ENCODE measurements at regions not wholly inside any gene's neighbourhood (a gene's known extent, or its start where the extent isn't known, plus 50 kb on each side); places are given as distances from the start of the nearest gene placed in this dataset.
"Not testable (repeated sequence)": the region's sequence is repeated elsewhere in the genome, so short reads cannot be mapped to it uniquely, and the experiment has no call there.

DNA sequence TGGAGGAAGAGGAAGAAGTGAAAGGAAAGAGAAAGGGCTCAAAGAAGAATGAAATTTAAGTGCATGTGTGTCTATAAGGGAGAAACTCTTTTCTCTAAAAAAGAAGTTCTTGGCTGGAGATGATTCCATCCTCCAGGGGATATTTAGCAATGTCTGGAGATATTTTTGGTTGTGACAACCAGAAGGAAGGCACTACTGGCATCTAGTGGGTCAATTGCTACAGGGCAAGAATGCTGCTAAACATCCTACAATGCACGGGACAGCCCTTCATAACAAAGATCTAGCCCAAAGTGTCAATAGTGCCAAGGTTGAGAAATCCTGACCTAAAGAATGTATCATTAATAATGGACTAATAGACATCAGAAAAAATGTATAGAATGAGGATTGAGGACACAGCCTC is 57.4 kb upstream of the ST3GAL6 start:
- no peak for DNase-seq

DNA sequence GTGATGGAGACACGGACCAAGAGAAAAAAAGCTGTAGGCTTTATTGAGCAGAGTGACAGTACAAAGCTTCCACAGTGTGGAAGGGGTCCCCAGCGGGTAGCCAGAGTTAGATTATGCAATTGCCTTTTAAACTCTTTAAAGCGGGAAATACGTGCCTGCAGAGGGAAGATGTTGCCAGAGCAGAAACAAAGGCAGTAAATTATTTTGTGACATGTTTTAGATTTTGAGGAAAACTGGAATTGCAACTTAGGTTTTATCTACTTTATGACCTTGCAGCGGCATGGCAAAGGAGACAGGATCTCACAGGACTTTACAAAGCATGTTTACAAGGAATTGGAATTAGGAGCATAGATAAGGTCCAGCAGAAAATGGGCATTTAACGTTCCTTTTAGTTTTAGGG is 54.5 kb upstream of the ST3GAL6 start:
- not testable (repeated sequence) for DNase-seq

DNA sequence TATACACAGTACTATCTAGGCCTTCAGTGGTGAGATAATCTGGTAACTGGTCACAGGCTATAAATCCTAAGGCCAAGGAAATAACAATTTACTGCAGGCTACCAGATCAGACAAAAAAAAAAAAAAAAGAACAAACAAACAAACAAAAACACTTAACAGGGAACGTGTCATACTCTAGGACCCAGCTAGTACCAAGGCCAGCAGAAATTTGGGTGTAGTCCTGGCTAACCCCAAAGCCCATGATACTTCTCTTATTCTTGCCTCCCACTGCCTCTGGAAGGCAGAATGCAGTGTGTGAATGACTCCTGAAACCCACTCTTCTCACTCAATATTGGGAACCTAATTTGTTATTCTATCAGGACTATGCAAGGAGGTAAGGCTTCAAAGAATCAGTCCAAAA is 53.7 kb upstream of the ST3GAL6 start:
- no peak for DNase-seq

DNA sequence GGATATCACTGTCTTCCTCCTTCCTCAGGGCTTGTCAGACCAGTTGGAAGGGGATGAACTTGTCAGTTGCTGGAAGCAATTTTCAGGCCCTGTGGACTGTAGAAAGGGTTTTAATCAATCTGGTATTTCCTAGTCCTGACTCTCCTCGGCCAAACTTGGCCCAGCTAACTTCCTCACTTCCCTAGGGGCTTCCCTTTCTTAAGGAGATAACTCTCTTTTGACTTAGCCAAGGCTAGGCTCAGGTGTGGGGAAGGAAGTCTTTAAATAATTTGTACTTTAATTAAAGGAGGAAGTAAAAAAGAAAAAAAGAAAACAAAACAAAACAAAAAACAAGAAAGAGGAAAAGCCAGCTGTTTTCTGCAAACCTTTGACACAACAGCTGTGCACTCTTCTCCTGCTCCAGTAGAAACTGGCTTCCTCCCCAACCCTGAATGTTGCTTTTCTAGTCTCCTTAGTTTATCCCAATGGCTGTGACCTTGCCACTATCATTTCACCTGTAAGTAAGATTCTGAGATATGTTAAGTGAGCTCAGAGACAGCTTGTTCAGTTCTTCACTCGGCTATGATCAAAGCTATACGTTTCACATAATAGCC is 53.0 kb upstream of the ST3GAL6 start:
- DNase-seq, result no peak

DNA sequence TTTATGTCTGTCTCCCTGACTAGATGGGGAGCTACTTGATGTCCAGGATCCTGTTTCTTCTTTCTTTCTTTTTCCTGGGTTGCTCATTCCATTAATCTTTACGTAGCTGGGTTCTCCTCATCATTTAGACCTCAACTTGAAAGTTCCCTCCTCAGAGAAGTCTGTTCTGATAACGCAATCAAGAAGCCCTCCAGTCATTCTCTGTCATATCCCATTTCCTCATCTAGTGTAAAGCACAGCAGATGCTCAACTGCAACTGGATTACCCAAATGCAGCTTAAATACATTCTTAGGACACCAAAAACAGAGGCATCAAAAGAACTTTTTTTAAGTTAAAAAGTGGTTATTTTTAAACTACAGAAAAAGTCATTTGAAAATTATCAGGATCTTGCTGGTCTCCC is 51.7 kb upstream of the ST3GAL6 start:
- no peak for DNase-seq

DNA sequence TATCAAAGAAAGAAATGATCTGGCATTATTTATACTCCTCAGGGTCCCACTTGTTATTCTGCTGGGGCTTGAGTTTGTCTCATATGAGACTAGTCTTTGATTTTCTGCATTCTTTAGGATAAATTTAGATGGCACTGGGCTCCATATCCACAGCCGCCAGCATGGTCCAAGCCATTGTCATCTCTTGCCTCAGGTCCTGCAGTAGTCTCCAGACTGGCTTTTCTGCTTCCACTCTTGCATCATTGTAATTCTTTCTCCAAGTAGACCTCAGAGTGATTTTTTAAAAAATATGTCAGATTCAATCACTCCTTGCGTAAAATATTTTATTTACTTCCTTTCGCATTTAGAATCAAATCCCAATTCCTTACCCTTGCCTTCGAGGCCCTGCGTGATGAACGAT is 50.4 kb upstream of the ST3GAL6 start:
- no peak for DNase-seq

DNA sequence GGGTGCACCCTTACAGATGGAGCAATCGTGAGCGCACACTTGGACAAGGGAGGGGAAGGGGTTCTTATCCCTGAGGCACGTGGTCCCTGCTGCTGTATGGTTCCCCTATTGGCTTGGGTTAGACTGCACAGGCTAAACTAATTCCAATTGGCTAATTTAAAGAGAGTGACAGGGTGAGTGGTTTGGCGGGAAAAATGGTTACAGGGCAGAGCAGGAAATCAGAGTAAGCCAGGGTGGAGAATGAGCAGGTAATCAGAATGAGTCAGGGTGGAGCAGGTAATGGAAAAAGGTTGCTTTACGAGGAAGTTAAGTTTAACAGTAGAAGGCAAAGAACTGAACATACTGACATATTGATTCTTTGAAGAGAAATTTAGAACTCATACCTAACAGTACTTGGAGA is 49.8 kb upstream of the ST3GAL6 start:
- DNase-seq, result not testable (repeated sequence)

Data from NCI-H526 treated with DMSO at 0.1 percent for 48 hours (cell line).